OCI-LY7 (cell line): ENCODE measurements at regions not wholly inside any gene's neighbourhood (a gene's known extent, or its start where the extent isn't known, plus 50 kb on each side); places are given as distances from the start of the nearest gene placed in this dataset.

Experiments used
- BruUV-seq: library from RNA; stranded (reverse); fragments of 400-500 nt; replicated peaks from 2 replicates; lab custom pipeline; 2021; lab: Mats Ljungman, UMichigan
- CTCF ChIA-PET: fragments of 300-600 bp; sonication (Branson Sonifier 250); formaldehyde crosslinking; loops from one replicate; lab custom pipeline; 2022; ENCODE audit warnings: antibody characterized with exemption; ENCODE audit not compliant: unreplicated experiment; lab: Charles Lee
- POLR2A ChIA-PET: fragments of 300-600 bp; sonication (Branson Sonifier 250); formaldehyde crosslinking; loops from one replicate; lab custom pipeline; 2022; ENCODE audit warnings: antibody characterized with exemption; lab: Charles Lee
- DNase-seq: peaks from one replicate; pipeline ENCODE4 v3.0.0-alpha.2; 2015; ENCODE audit warnings: low spot score
- H2AFZ ChIP-seq: fragments of 200-600 bp; sonication (generic), shearing (Covaris generic); 2 replicates; pipeline ENCODE4 v1.6.1; 2014; ENCODE audit warnings: mild to moderate bottlenecking, antibody characterized with exemption, low read length, moderate library complexity
- H3K27ac ChIP-seq: fragments of 200-600 bp; sonication (generic); 2 replicates; pipeline ENCODE4 v1.5.1; 2014; ENCODE audit warnings: mixed run types, low read depth, mild to moderate bottlenecking, moderate library complexity, low read length, inconsistent platforms; ENCODE audit not compliant: poor library complexity, severe bottlenecking
- H3K36me3 ChIP-seq: fragments of 200-600 bp; sonication (generic); 2 replicates; pipeline ENCODE4 v1.6.1; 2014; ENCODE audit warnings: mild to moderate bottlenecking, antibody characterized with exemption, low read length, moderate library complexity, mixed read lengths; ENCODE audit not compliant: insufficient read depth
- H3K4me1 ChIP-seq: fragments of 200-600 bp; sonication (generic); 2 replicates; pipeline ENCODE4 v1.5.1; 2014; ENCODE audit warnings: mild to moderate bottlenecking, low read length; ENCODE audit not compliant: insufficient read depth, poor library complexity, severe bottlenecking
- H3K4me2 ChIP-seq: fragments of 200-600 bp; sonication (generic); 2 replicates; pipeline ENCODE4 v1.6.1; 2014; ENCODE audit warnings: mild to moderate bottlenecking, low read length
- H3K4me3 ChIP-seq: fragments of 200-600 bp; sonication (generic); 2 replicates; pipeline ENCODE4 v1.5.1; 2014; ENCODE audit warnings: mild to moderate bottlenecking, low read depth, low read length; ENCODE audit not compliant: poor library complexity, severe bottlenecking
- H3K79me2 ChIP-seq: fragments of 200-600 bp; sonication (generic); 2 replicates; pipeline ENCODE4 v1.6.1; 2016; ENCODE audit warnings: low read depth, mild to moderate bottlenecking, low read length, moderate library complexity, mixed read lengths; ENCODE audit not compliant: insufficient read depth
- H3K9me2 ChIP-seq: fragments of 200-600 bp; sonication (generic); 2 replicates; pipeline ENCODE4 v1.6.1; 2016; ENCODE audit warnings: mild to moderate bottlenecking, low read length, mixed read lengths; ENCODE audit not compliant: insufficient read depth
- H3K9me3 ChIP-seq: fragments of 200-600 bp; sonication (generic); 2 replicates; pipeline ENCODE4 v1.6.1; 2014; ENCODE audit warnings: mild to moderate bottlenecking, mixed run types, low read length, mixed read lengths
- H4K20me1 ChIP-seq: fragments of 200-600 bp; sonication (generic); 2 replicates; pipeline ENCODE4 v1.6.1; 2014; ENCODE audit warnings: mild to moderate bottlenecking, antibody characterized with exemption, low read length, moderate library complexity, mixed read lengths; ENCODE audit not compliant: insufficient read depth
- CTCF ChIP-seq: fragments of 200-600 bp; sonication (generic); conservative IDR thresholded peaks from 2 replicates; pipeline ENCODE4 v1.5.1; 2014; ENCODE audit warnings: mild to moderate bottlenecking, antibody characterized with exemption, low read length, moderate library complexity, mixed read lengths
- EZH2phosphoT487 ChIP-seq: fragments of 200-600 bp; sonication (generic); IDR thresholded peaks from 2 replicates; pipeline ENCODE4 v1.6.1; 2018; ENCODE audit warnings: low read depth, borderline replicate concordance, mild to moderate bottlenecking, mixed run types, antibody characterized with exemption, low read length, moderate library complexity, mixed read lengths
- intact Hi-C: fragments of 100-400 bp; cut with micrococcal nuclease; formaldehyde crosslinking; loops from one replicate; pipeline ENCODE4 v1.10.0; 2022; ENCODE audit not compliant: unreplicated experiment

GRCh38 chr3:165346503-165346902 lies 150.3 kb upstream of the SLITRK3 start:
- no peak for DNase-seq
- Histone ChIP-seq H3K36me3 (no peaks in the 10 kb centered on the region), H3K9me2 (no peaks in the 10 kb centered on the region), H4K20me1 (no peaks in the 10 kb centered on the region), H3K9me3 (no peaks in the 10 kb centered on the region), H3K79me2 (no peaks in the 10 kb centered on the region), H2AFZ (no peak overlapping the region), H3K4me1 (no peaks in the 10 kb centered on the region), H3K27ac (no peak overlapping the region), H3K4me2 (no peak overlapping the region), H3K4me3 (no peak overlapping the region)
- ChIA-PET CTCF (no interaction called here), POLR2A (no interaction called here)
- intact Hi-C loops, result no loop called here
- no TSS peak for BruUV-seq
- TF ChIP-seq EZH2phosphoT487, result no peak
- no peak for TF ChIP-seq CTCF

- no TSS peak for BruUV-seq
- intact Hi-C loops, result no loop called here
- no peak overlapping the region for H3K4me2 ChIP-seq
These were observed 147.0 kb upstream of the SLITRK3 start for GRCh38 chr3:165343185-165343584.

GRCh38 chr3:165339753-165340152 lies 143.6 kb upstream of the SLITRK3 start:
- Histone ChIP-seq H3K4me2 (no peak overlapping the region), H4K20me1 (no peaks in the 10 kb centered on the region), H3K27ac (no peak overlapping the region), H3K79me2 (no peaks in the 10 kb centered on the region), H3K9me3 (no peaks in the 10 kb centered on the region), H3K9me2 (no peaks in the 10 kb centered on the region), H3K4me1 (no peaks in the 10 kb centered on the region), H2AFZ (no peak overlapping the region), H3K36me3 (no peaks in the 10 kb centered on the region), H3K4me3 (no peak overlapping the region)
- DNase-seq, result no peak
- no TSS peak for BruUV-seq
- ChIA-PET POLR2A (interaction anchor here (0.7 kb wide), 1 partner anchor 647 kb away, joined by 3 read pairs; no protein-coding TSS in a partner anchor), CTCF (no interaction called here)
- intact Hi-C loops, result no loop called here
- TF ChIP-seq EZH2phosphoT487 (no peak), CTCF (no peak)

More at GRCh38 chr3:165343185-165343584, 147.0 kb upstream of the SLITRK3 start:
- TF ChIP-seq CTCF (no peak), EZH2phosphoT487 (no peak)
- H3K9me3 ChIP-seq, result no peaks in the 10 kb centered on the region
- no peaks in the 10 kb centered on the region for H4K20me1 ChIP-seq
- no peaks in the 10 kb centered on the region for H3K79me2 ChIP-seq
- no peak overlapping the region for H3K27ac ChIP-seq
- no peaks in the 10 kb centered on the region for H3K36me3 ChIP-seq
- no peaks in the 10 kb centered on the region for H3K9me2 ChIP-seq
- DNase-seq, result no peak
- no peak overlapping the region for H2AFZ ChIP-seq
- CTCF ChIA-PET, result no interaction called here
- H3K4me3 ChIP-seq, result no peak overlapping the region
- H3K4me1 ChIP-seq, result no peaks in the 10 kb centered on the region
- POLR2A ChIA-PET, result no interaction called here
